ENCODE measurements at regions not wholly inside any gene's neighbourhood (a gene's known extent, or its start where the extent isn't known, plus 50 kb on each side); places are given as distances from the start of the nearest gene placed in this dataset.
"Not testable (repeated sequence)": the region's sequence is repeated elsewhere in the genome, so short reads cannot be mapped to it uniquely, and the experiment has no call there.

DNA sequence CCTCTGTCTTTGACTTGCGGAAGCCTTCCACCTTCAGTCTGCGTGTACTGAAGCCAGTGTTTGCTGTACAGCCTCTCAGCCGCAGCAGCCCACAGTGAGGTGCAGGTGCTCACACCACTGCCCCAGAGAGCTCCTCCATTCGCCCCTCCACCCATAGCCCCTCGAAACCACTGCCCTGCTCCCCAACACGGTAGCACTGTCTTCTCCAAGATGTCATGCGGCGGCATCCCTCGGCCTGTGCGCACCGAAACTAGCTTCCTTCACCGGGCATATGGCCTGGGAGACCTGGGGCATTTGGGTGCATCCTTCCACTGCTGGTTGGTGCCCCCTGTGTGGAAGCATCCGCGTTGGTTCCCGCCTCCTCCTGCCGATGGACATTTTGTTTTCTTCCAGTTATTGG, 86.8 kb upstream of the LPCAT1 start:
- TF ChIP-seq, protein P1, sequence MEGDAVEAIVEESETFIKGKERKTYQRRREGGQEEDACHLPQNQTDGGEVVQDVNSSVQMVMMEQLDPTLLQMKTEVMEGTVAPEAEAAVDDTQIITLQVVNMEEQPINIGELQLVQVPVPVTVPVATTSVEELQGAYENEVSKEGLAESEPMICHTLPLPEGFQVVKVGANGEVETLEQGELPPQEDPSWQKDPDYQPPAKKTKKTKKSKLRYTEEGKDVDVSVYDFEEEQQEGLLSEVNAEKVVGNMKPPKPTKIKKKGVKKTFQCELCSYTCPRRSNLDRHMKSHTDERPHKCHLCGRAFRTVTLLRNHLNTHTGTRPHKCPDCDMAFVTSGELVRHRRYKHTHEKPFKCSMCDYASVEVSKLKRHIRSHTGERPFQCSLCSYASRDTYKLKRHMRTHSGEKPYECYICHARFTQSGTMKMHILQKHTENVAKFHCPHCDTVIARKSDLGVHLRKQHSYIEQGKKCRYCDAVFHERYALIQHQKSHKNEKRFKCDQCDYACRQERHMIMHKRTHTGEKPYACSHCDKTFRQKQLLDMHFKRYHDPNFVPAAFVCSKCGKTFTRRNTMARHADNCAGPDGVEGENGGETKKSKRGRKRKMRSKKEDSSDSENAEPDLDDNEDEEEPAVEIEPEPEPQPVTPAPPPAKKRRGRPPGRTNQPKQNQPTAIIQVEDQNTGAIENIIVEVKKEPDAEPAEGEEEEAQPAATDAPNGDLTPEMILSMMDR (conservative IDR thresholded peaks at IDR 0.05 in 1 of 2, IDR thresholded peaks at IDR 0.05 in 1 of 2; ENCODE audit: low read depth in 1 of 2, low read length in 2 of 2), result not testable (repeated sequence)
- TF ChIP-seq EZH2 (IDR thresholded peaks at IDR 0.05; ENCODE audit: low read length, missing control alignments), result not testable (repeated sequence)

All from fibroblast of lung (primary cell).